Duodenal mucosa (tissue), 2 donors: ENCODE measurements at regions not wholly inside any gene's neighbourhood (a gene's known extent, or its start where the extent isn't known, plus 50 kb on each side); places are given as distances from the start of the nearest gene placed in this dataset.

Experiments used
- H3K27ac ChIP-seq: one replicate; pipeline ENCODE4 v1.7.0; 2013; ENCODE audit warnings: low read depth, low read length
- H3K27me3 ChIP-seq, 2 donors: one replicate each; pipeline ENCODE4 v1.7.0; 2013; ENCODE audit warnings: low read length in 2 of 2, control low read depth in 1 of 2; ENCODE audit not compliant: insufficient read depth in 2 of 2, control insufficient read depth in 1 of 2
- H3K36me3 ChIP-seq, 2 donors: one replicate each; pipeline ENCODE4 v1.7.0; 2013; ENCODE audit warnings: low read length in 2 of 2, control low read depth in 1 of 2; ENCODE audit not compliant: insufficient read depth in 2 of 2, control insufficient read depth in 1 of 2
- H3K4me1 ChIP-seq, 2 donors: one replicate each; pipeline ENCODE4 v1.7.0; 2013; ENCODE audit warnings: low read length in 2 of 2, control low read depth in 1 of 2; ENCODE audit not compliant: insufficient read depth in 2 of 2, control insufficient read depth in 1 of 2
- H3K4me3 ChIP-seq, 2 donors: one replicate each; pipeline ENCODE4 v1.7.0; 2013; ENCODE audit warnings: low read length in 2 of 2, low read depth in 1 of 2
- H3K9ac ChIP-seq, 2 donors: one replicate each; pipeline ENCODE4 v1.7.0; 2013; ENCODE audit warnings: low read length in 2 of 2, low read depth in 1 of 2
- H3K9me3 ChIP-seq, 2 donors: one replicate each; pipeline ENCODE4 v1.7.0; 2013; ENCODE audit warnings: low read length in 2 of 2, control low read depth in 1 of 2; ENCODE audit not compliant: control insufficient read depth in 1 of 2

DNA sequence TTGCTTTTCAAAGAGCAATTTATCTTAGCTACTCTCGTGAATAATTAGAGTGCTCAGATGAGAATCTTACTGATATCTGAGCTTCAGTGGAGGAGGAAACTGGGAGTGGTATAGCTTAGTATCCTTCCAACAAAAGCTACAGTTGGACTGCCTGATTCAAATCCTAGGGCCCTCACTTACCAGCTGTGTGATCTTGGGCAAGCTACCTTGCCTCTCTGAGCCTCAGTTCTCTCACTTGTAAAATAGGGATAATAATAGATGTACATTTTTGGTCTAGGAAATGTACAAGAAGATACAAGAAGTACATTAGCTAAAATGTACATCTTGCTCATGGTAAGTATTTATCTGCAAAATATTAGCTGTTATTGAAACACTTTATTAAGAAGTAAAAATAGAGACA lies 502.0 kb downstream of the HAPSTR1 start:
- H3K36me3 ChIP-seq = no peaks in the 10 kb centered on the region
- H3K27ac ChIP-seq = no peak overlapping the region
- no peak overlapping the region for H3K4me3 ChIP-seq
- H3K9ac ChIP-seq = no peak overlapping the region
- no peaks in the 10 kb centered on the region for H3K27me3 ChIP-seq
- H3K9me3 ChIP-seq = no peaks in the 10 kb centered on the region
- no peaks in the 10 kb centered on the region for H3K4me1 ChIP-seq

DNA sequence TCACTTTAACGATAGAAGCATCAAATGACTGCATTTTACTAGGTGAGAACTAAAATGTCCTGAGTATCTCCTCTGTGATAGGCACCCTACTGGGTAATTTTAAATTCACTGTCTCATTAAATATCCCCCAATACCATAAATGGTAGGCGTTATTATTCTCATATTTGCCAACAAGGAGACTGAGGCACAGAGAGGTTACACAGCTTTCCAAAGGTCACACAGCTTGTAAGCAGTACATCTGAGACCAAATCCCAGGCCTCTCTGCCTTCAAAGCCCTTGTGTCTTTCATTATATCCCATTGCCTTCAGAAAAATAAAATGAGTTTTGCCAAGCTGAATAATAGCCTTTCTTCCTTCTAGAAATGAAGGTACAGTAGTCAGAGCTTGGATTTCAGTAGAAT lies 502.6 kb downstream of the HAPSTR1 start:
- Histone ChIP-seq H3K36me3 (no peaks in the 10 kb centered on the region), H3K27me3 (no peaks in the 10 kb centered on the region), H3K27ac (no peak overlapping the region), H3K4me1 (no peaks in the 10 kb centered on the region), H3K9ac (no peak overlapping the region), H3K9me3 (no peaks in the 10 kb centered on the region), H3K4me3 (no peak overlapping the region)

DNA sequence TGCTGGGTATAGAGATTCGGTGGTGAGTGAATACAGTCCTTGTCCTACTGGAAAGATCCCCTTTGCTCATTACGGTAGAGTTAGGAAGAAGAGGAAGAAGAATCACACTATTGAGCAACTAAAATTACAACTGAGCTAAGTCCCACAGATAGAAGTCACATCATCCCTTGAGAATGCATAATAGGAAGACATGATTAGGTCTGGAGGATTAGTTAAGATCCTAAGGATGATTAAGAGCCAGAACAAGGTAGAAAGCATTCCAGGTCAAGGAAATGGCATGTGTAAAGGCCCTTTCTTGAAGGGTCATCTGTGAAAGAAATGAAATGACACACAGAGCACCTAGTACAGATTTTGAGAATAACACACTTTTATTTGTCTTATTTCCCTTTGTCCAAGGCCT lies 503.5 kb downstream of the HAPSTR1 start:
- H3K4me3 ChIP-seq = no peak overlapping the region
- H3K27ac ChIP-seq = no peak overlapping the region
- no peaks in the 10 kb centered on the region for H3K9me3 ChIP-seq
- H3K36me3 ChIP-seq = no peaks in the 10 kb centered on the region
- no peaks in the 10 kb centered on the region for H3K4me1 ChIP-seq
- H3K27me3 ChIP-seq = no peaks in the 10 kb centered on the region
- no peak overlapping the region for H3K9ac ChIP-seq

DNA sequence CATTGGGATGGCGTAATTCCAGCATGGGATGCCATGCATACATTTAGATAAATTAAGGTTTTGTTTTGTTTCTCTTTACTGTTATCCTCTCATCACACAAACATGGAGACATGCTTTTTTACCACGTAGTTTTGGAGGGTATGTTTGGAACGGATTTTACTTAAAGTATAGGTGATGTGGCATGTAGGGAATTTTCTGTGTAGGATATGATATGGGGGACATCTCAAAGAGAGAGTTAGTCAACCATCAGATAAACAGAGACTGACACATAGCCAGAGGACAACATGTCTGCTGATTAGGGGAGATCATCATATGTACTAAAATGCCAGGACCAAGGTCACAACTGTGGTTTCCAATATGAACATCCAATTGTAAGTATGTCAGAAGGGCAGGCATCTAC lies 503.9 kb downstream of the HAPSTR1 start:
- no peaks in the 10 kb centered on the region for H3K9me3 ChIP-seq

DNA sequence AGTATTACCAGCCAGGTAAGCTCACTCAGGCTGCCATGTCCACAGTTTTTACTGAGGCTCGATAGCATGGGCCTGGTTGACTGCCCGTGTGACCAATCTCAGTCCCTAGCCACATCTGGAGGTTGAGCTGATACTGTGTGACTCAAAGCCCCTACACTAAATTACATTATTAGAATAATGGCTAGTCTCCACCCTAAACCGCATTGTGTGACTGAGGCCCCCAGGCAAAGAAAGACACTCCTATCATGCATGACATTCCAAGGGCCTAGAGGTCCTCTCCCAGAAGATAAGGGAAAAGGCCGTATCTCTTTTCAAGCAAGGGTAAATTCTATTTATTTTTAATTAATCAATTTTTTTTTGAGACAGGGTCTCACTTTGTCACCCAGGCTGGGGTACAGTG lies 505.3 kb downstream of the HAPSTR1 start:
- no peak overlapping the region for H3K4me3 ChIP-seq
- H3K9ac ChIP-seq = no peak overlapping the region
- no peak overlapping the region for H3K27ac ChIP-seq
- no peaks in the 10 kb centered on the region for H3K27me3 ChIP-seq
- H3K4me1 ChIP-seq = no peaks in the 10 kb centered on the region
- H3K36me3 ChIP-seq = no peaks in the 10 kb centered on the region
- H3K9me3 ChIP-seq = no peaks in the 10 kb centered on the region

More for the DNA sequence above, 503.9 kb downstream of the HAPSTR1 start:
- H3K27me3 ChIP-seq = no peaks in the 10 kb centered on the region
- H3K27ac ChIP-seq = no peak overlapping the region
- H3K4me3 ChIP-seq = no peak overlapping the region
- no peaks in the 10 kb centered on the region for H3K36me3 ChIP-seq
- no peak overlapping the region for H3K9ac ChIP-seq
- no peaks in the 10 kb centered on the region for H3K4me1 ChIP-seq

DNA sequence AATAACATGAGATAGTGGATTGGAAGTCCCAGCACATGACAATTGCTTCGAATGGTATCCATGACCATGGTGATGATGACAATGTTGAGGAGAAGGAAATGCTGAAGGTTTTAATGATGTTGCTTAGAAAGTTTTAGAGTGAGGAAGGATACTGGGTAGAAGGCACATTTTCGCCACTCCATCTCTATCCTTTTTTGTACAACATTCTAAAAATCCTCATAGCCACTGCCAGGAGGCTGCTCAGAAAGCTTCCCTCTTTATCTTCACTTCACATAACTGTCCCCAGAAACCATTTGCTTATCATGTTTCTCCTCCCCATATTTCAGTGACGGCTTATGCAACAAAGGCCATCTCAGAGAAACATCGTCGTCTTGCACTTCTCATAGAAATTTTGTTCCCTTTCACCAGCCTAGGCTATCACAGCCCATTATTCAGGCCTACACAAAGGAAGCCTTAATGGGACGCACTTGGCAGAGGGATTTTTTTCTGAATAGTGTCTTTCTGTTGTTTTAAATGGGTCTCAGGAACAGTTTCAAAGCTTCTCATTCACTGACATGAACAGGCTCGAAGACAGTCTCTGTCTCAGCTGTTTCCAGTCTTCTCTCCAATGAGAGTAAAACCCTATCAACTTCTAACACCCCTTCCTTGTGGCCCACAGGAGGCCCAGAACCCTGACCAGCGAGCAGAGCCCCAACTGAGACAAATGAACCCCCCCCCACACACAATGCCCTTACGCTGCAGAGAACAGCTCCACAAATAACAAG lies 506.7 kb downstream of the HAPSTR1 start:
- Histone ChIP-seq H3K4me1 (no peaks in the 10 kb centered on the region), H3K4me3 (no peak overlapping the region), H3K9ac (no peak overlapping the region), H3K27me3 (no peaks in the 10 kb centered on the region), H3K36me3 (no peaks in the 10 kb centered on the region), H3K27ac (no peak overlapping the region), H3K9me3 (no peaks in the 10 kb centered on the region)

DNA sequence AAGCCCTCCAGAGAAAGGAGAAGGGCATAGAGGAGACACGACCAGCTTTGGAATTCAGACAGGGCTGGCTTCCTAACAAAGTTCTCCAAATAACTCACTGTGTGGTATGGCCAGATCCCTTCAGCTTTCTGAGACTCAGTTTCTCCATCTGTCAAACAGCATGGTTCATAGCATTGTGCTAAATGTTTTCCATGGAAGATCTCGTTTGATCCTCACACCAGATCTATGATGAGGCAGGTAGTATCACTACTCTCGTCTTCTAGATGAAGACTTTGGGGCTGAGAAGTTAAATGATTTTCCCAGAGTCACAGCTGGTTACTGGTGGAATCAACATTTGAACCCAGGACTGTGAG lies 507.3 kb downstream of the HAPSTR1 start:
- Histone ChIP-seq H3K36me3 (no peaks in the 10 kb centered on the region), H3K27me3 (no peaks in the 10 kb centered on the region), H3K27ac (no peak overlapping the region), H3K4me1 (no peaks in the 10 kb centered on the region), H3K9ac (no peak overlapping the region), H3K4me3 (no peak overlapping the region), H3K9me3 (no peaks in the 10 kb centered on the region)

DNA sequence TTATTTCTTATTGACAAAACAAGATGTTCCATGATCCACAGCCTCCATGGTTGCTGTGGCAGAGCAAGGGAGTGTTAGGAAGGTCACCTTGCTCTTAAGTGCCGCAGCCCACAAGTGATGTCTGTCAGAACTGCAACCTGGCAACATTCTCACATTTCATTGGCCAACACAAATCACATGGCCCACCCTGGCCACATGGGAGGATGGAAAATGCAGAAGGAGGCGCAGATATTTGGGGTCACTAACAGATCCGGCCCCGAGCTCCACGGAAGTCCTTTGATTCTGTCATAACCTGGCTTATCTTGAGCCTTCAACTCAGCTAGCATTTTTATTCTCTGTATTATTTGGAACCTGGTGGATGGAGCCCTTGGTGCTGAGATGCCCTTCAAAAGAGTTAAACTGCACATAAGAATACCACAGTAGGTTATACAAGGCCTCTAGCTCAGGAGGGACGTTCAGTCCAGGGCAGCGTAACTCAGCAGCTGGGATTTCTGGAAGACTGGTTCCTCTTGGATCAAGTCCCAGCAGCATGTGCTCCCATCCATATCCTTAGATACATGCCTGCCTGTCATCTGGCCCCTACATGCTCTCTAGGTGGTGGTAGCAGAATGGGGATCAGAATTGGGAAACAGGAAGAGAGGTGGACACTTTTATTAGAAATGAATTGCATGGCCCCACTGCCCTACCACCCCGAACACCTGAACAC lies 508.1 kb downstream of the HAPSTR1 start:
- Histone ChIP-seq H3K4me3 (no peak overlapping the region), H3K9ac (no peak overlapping the region), H3K27ac (no peak overlapping the region), H3K27me3 (no peaks in the 10 kb centered on the region), H3K36me3 (no peaks in the 10 kb centered on the region), H3K4me1 (no peaks in the 10 kb centered on the region), H3K9me3 (no peaks in the 10 kb centered on the region)

DNA sequence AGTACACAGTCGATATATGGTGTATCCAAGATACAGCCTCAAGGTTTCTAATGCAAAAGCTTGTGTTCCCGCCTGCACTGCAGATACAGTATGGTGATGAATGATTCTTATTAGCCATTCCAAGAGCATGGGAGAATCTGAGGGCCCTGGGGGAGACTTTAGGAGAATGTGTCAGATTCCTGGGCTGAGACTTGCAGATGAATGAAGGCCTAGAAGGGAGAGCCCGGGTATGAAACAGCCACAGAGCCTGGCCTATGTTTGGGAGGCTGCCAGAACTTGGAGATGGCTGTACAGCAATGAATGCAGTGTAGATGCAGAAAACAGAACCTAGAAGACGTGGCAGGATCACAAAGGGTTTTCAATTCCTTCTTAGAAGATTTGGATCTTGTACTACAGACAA lies 510.7 kb downstream of the HAPSTR1 start:
- Histone ChIP-seq H3K9ac (no peak overlapping the region), H3K4me1 (no peaks in the 10 kb centered on the region), H3K4me3 (no peak overlapping the region), H3K36me3 (no peaks in the 10 kb centered on the region), H3K9me3 (no peaks in the 10 kb centered on the region), H3K27ac (no peak overlapping the region), H3K27me3 (no peaks in the 10 kb centered on the region)

DNA sequence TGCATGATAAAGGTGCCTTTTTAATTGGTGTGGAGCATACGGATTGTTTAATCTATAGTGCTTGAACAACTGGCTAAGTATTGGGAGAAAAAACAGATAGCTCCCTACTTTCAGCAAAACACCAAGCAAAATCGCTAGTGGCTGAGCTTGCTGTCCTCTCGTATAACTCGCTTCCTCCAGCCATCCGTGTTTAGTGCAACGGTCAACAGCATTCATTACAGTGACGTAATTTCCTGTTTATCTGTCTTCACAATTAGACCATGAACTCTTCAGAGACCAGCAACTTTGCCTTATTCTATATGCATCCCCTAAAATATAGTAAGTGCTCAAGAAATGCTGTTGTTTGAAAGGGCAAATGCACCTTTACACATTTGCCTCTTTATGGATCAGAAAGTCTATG lies 511.9 kb downstream of the HAPSTR1 start:
- Histone ChIP-seq H3K4me3 (no peak overlapping the region), H3K36me3 (no peaks in the 10 kb centered on the region), H3K9me3 (no peaks in the 10 kb centered on the region), H3K27ac (no peak overlapping the region), H3K27me3 (no peaks in the 10 kb centered on the region), H3K4me1 (no peaks in the 10 kb centered on the region), H3K9ac (no peak overlapping the region)
